ENCODE measurements at regions not wholly inside any gene's neighbourhood (a gene's known extent, or its start where the extent isn't known, plus 50 kb on each side); places are given as distances from the start of the nearest gene placed in this dataset.

DNA sequence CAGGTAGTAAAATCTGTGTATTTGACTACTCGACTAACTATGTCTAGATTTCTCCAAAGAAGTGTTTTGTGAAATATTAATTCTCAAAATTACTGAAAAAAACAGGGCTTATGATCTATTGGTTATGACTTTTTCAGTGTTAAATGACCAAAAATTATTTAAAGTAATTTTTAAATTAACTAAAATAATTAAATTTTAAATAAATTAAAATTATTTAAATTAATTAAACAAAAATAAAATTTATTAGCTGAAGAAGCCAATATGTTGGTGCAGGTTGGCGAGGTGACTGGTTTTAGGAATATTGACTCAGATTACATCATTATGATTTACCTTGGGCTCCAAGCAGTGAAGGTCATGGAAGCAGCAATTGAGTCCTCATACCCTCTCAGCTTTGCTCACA lies 483.2 kb downstream of the PTPRC start:
- DNase-seq, result no peak

DNA sequence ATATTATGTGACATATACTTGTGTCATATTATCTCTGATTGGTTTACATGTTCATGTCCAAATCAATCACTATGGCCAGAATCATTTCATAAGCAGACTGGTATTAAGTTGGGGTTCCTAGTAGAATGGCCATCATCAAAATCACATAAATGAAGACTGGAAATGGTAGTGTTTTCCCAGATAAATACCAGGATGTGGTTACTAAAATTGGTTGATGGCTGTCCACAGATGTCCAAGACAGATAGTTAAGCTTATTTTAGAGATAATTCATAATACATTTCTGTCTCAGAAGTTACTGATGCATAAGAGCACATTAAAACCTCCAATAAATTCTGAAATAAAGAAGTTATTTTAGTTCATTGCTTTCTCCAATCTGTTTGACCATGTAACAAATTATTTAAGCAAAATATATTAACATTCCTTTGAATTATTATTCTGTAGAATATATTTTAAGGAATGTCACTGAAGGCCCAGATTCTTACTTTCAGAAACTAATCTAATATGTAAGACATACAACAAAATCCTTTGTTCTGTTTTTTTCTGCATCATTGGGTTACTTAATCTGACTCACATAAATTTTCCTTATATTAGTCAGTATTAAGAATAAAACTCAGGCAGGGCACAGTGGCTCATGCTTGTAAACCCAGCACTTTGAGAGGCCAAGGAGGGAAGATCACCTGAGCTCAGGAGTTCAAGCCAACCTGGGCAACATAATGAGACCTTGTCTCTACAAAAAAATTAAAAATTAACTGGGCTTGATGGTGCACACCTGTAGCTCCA lies 483.9 kb downstream of the PTPRC start:
- DNase-seq, result no peak

DNA sequence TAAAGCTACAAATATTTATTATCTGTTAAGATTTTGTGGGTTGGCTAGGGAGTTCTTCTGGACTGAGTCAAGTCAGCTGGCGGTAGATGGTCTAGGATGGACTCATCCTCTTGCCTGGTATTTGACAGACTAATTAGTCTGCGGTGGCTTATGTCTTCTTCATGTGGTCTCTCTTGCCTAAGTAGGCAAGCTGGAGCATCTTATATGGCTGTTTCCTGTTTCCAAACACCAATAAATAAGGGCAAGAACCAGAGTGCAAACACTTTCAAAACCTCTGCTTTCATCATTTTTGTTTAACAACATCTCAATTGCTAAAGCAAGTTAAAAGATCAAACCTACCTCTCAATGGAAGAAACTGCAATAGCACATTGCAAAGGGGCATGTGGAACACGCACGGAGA lies 484.8 kb downstream of the PTPRC start:
- DNase-seq, result peak; percentile 97

DNA sequence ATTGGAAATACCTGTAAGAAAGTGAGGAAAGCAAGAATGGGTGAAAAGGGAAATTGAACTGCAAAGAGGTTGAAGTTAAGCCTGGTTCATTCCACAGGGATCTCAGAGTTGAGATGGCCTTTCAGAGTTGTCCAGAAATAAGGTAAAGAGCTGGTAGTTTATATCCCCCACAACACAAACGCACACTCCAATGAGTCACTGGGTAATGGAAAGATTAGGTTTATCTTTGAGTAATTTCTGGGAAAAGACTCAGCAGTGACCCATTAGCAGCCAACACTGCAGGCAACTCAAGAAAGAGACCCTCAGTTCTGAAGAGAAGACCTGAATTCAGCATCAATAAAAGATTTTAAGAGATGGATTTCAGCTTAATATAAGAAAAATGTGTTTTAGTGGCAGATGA lies 485.5 kb downstream of the PTPRC start:
- DNase-seq, result no peak

DNA sequence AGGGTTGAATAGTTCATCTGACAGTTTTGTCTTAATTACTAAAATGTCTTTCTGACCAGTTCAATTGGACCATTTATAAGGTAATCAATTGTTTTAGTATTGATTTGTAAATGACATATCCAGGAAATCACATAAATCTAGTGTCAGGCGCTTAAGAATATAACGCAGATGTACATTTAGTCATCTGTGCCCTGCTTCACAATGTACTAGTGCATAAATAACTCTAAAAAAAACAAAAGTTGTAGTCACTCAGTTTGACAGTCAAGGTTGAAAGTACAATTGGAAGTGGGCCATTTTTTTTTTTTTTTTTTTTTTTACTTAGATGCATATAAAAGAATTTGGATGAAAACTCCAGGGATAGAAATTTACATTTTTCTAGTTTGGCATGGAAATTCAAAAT lies 490.4 kb downstream of the PTPRC start:
- no peak for DNase-seq

DNA sequence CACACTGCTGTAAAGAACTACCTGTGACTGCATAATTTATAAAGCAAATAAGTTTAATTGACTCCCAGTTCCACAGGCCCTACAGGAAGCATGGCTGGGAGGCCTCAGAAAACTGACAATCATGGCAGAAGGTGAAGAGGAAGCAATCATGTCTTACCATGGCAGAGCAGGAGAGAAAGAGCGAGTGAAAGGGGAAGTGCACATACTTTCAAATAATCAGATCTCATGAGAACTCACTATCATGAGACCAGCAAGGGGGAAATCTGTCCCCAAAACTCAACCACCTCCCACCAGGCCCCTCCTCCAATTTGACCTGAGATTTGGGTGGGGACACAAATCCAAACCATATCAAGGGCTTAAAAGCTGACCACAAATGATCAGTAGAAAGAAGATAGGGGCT lies 493.2 kb downstream of the PTPRC start:
- DNase-seq, result no peak

DNA sequence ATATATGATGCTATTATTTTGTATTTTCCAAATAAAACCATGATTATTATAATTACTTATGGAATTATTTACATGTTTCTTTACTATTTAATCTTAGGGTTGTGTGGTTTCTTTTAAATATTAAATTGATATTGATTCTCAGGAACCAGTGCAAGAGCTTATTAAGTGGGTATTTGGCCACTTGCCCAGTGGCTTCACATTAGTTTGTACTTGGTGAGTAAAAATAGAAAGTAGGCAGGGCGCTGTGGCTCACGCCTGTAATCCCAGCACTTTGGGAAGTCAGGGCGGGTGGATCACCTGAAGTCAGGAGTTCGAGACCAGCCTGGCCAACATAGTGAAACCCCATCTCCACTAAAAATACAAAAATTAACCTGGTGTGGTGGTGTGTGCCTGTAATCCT lies 497.1 kb downstream of the PTPRC start:
- no peak for DNase-seq

DNA sequence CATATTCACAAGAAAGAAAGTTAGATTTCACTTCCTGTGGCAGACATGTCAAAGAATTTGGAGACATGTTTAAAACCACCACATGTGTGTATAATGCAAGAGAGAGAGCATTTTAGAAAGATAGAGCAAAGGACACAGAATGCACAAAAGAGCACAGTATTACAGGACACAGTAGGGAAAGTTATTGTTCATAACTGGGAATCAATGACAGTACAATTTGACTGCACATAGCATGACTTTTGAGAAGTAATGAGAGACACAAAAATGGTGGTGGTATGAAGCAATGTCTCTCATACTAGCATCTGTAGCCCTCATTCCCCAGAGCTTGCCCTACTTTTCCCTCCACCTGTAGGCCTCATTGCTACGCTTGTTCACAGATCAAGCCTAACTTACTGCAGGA lies 499.2 kb downstream of the PTPRC start:
- no peak for DNase-seq

DNA sequence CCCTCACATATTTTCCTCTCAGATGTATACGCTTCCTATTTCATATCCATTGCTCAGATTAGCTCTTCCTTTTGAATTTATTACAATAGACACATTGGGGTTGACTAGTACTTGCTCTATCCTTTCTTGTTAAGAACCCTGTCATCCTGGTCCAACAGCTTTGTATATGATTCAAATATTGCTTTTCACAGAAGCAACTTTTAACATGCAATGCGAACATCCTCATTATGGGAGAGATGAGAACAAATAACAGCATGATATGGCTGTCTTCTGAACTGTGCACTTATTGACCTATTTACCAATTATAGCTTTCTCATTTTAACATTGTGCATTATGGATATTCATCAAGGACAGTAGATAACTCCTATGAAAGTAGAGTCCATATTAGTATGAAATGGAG lies 510.8 kb downstream of the PTPRC start:
- no peak for DNase-seq

DNA sequence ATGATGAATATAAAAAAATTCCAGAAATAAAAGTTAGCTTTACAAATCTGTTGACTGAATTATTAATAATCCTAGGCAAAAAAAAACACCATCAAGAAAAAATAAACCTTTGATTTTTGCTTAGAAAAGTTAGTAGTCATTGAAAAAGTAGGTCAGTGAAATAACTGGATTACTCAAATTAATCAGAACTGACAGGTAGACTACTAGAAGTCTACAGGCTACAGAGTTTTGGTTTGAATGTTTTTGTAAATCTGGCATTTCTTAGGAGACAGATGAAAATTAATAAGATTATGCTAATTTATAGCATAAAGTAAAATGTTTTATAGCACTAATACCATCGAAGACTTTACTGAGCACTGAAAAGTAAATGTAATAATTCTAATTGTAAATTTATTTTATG lies 511.9 kb downstream of the PTPRC start:
- no peak for DNase-seq

DNA sequence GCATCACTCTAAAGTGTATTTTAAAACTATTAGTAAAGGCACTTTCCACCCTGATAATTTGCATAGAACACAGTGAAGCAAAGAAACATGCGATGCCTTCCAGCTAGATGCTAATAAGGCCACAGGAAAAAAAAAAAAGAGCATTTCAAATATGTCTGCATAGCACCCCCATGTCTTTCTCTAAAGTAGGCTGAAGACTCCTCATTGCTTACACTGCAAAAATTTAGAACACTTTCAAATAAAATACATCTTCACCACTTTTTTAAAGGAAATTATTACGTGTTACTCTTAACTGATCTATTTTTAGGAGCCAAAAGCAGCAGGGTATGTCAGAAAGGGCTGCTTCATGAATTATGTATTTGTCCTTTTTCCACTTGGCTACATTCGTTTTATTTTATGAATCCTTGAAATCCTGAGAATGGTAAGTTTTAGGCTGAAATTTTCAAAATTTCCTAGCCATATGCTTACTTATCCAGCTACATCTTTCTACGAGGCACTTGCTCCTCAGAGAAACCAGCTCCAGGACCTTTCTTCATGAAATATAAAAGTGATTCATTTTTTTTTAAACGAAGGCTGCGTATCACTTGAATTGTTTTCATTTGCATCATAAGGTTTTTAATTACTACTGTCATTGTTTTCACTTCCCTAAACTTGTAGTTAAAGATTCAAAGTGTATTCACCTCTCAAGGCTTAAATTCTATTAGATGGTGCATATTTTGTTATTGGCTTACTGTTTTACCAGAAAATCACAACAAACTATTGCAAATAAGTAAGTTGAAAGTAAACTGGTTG lies 513.0 kb downstream of the PTPRC start:
- DNase-seq, result no peak

DNA sequence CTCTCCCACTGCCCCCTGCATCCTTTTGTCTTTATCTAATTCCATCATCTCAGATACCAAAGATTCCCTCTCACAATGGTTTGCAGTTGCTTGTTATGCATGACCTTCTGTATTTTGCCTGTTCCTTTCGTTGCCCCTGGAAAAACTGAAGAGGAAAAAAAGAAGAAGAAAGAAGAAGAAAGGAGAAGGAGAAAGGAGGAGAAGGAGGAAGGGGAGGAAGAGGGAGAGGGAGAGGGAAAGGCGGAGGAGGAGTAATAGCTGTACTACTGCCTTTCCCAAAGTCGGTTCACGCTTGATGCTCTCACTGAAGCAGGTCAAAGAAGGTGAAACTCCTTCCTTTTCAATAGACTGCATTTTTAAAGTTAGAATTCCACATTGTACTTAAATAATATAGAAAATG lies 513.8 kb downstream of the PTPRC start:
- DNase-seq, result no peak

DNA sequence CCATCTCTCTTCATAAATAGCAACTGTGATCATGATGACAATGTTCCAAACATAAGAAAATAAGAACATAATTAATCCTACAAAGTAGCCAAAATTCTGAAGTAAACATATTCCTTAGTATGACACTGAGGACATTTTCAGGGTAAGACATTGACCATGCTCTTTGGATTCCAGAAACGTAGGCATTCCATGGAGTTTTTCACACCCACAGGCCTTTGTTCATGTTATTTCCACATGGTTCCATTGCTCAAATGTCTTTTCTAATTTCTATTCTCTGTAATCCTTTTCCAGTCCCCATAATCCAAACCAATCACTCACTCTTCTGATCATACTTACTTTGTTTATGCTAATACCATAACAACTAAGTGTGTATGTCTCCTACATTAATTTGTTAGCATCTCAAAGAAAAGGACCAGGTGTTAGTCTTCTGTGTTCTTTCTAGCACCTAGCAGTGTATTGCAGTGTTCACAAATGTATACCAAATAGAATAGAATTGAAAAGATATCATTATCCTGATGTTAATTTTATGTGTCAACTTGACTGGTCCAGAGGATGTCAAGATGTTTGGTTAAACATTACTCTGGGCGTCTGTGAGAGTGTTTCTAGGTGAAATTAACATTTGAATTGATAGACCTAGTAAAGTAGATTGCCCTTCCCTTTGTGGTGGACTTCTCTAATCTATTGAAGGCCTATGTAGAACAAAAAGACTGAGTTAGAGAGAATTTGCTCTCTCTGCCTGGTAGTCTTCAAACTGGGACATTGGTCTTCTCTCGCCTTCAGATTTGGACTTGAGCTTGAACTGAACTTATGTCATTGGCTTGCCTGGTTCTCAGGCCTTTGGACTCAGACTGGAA lies 516.6 kb downstream of the PTPRC start:
- DNase-seq, result no peak

DNA sequence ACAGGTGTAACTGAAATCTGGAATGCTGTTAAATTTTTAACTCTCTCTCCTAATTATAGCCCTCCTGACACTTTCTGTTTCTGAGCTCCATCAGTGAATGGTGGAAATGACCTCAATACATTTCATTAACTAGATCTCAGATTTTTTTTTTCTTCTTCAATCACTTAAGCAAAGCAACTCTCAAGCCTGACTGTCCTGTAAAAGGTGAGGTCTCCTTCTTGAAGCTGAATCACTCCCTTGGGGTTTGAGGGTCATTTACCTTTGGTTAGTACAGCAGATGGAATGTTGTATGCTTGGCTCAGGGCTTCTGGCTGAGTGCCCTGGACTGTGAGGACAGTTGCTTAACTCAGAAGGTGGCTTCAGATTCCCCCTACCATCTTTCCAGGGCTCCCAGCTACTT lies 518.7 kb downstream of the PTPRC start:
- no peak for DNase-seq

DNA sequence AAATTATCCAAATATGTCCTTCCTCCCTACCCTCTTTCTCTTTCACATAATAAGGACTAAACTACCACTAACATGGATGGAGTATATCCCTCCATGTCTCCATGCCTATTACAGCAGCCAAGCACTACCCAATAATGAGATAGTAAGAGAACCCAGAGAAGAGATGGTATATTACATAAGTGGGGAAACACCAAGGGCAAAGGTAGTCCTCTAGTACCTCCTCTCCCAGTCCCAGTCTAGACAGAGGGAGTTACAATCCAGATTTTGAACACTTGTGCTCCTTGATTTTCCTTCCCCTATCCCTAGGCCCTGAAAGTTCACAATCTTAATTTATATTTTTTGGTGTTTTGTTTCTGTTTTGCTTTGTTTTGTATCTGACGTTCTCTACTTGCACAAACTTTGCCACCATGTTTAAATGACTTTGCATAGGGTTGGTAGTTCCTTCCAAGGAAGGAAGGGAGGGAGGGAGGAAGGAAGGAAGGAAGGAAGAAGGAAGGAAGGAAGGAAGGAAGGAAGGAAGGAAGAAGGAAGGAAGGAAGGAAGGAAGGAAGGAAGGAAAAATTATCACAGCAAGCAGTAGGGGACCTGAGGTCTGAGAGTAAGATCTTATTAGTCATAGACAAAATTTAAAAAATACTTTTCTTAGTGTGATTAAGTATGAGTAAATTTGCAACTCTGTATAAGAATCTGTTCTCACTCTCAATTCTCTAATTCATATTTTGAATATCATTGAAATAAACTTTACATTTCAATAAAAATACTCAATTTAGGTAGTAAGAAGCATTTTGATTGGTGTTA lies 521.9 kb downstream of the PTPRC start:
- DNase-seq, result no peak

DNA sequence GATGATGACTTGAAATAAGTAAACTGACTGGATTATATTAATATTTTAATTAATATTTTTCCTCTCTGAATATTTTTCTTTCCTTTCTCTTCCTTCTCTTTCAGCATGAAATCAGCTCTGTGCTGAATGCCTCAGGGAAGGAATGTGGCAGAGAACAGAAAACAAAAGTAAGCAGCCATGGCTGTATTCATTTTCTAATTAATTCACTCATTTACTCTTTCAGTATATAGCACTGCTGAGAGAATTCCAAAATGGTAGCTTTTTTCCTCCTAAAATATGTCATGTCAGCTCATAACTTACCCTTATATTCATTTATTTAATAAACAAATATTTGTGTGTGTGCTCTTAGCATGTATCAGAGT lies 522.5 kb downstream of the PTPRC start:
- no peak for DNase-seq

DNA sequence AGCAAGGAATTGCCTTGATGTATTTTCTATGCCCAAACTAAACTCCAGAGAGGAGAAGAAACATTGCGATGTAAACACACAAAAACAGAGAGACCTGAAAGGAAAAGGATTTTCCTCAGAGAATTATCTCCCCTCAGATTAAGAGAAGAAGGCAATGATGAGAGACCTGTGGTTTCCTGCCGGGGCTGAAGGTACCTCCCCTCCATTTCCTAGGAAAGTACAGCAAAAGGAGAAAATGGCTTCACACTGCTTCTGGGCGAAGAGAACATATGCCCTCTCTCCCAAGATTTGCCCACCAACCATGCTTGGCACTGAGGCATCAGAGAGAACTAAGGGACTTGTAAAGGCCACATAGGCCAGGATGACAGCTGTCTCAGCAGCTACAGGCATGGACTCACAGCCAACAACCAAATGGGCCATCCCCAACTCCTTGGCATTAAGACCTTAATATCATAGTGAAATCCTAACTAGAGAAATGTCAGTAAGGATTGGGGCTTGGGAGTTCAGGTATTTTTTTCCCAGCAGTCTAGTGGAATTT lies 523.0 kb downstream of the PTPRC start:
- no peak for DNase-seq

DNA sequence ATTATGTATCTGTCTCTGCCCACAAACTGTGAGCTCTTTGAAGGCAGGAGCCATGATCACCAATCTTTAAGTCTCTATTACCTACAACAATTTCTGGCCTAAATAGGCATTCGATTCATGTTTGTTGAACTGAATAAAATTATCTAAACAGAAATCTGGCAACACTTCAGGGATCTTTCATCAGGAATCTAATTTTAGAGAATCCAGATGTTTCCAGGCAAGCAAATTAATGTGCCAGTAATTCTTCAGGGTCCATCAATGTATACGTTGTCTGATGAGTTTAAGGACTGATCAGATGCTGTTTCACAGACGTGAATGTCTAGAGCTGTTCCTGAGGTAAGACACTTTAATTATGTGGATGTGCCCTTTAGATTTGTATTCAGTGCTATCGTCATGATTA lies 524.4 kb downstream of the PTPRC start:
- no peak for DNase-seq

DNA sequence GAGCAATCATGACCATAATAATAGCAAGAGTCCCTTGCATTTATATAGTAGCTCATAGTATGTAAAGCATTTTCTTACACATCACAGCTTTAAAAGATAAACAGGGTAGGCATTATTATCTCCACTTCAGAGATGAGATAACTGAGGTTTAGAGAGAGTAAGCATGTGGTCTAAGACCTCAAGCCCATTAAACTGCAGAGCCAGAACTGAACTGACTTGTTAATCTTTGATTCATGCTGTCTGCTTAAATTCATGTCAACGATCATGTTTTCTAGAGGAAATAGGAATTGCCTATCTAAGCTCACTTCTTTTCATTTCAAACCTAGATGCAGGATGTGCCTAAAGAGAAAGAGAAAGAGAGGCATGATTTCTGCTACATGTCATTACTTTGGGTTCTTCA lies 524.8 kb downstream of the PTPRC start:
- DNase-seq, result no peak

DNA sequence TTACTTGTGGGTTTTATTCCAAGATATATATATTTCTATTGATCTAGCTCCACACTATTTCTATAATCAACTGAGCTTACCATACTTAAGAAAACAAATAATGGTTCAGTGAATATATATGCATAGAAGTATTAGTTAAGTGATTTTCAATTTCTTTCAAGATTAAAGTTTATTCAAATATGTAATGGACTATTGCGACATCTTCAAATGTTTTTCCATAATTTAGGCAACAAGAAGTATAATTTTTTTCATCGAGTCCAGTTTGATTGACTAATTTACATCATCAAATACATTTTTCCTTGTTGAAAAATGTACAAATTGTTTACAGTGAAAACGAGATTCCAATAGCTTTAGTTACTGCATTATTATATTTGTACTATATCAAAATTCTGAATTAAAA lies 528.6 kb downstream of the PTPRC start:
- no peak for DNase-seq

DNA sequence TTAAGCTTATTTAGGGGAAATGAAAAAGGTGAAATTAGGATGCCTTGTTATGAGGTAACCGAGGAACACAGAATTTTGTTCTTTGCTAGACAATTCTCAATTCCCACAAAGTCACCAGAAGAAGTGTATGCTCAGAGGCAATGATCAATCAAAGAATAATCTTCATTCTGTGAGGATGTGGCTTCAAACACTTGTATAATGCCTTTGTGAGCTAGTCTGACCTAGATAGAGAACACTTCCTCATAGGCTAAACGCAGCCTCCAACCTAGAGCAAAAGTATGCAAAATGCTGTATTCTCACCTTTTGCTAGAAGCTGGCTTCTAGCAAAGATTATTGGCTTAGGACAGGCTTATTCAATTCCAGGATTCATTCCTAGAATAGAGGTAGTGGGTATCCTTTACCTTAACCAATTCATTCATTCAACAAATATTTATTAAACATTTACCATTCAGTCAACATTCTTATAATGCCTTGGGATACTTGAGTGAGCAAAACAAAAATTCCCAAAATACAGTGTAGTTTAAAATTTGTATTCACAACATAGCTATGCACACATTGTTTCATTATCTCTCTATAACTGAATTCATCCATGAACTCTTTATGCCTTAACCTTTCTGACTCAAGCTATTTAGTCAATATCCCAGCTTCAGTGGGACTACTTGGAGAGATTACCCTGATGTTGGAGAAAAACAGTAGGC lies 530.2 kb downstream of the PTPRC start:
- DNase-seq, result no peak

DNA sequence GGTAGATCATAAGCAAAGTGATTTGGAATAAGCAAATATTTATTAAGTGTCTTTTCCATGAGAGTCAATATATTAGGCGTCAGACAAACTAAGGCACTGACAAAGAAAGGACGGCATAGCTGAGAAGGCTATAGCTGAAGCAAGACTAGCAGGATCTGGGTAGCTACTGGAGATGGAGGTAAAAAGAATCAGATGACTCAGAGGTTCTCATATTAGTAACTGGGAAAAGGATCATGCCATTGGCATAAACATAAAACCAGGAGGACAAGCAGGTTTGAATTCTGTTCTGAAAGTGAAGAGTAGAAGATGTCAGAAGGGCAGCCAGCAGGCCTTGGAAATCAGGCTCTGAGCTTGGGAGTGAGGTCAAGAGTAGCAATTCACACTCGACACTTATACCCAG lies 531.9 kb downstream of the PTPRC start:
- DNase-seq, result no peak
